PC-3 (cell line): ENCODE measurements at regions not wholly inside any gene's neighbourhood (a gene's known extent, or its start where the extent isn't known, plus 50 kb on each side); places are given as distances from the start of the nearest gene placed in this dataset.

ENCODE experiments used
- EZH2 ChIP-seq: fragments of 300-600 bp; sonication (generic); IDR thresholded peaks from one replicate; pipeline ENCODE4 v1.6.1; 2017; ENCODE audit warnings: antibody characterized with exemption, mild to moderate bottlenecking, low read length; ENCODE audit not compliant: unreplicated experiment
- EZH2phosphoT487 ChIP-seq: fragments of 300-600 bp; sonication (generic); IDR thresholded peaks from 2 replicates; pipeline ENCODE4 v1.6.1; 2018; ENCODE audit warnings: mild to moderate bottlenecking, antibody characterized with exemption, low read length, borderline replicate concordance
- TF ChIP-seq, protein P1 (sequence below): fragments of 300-600 bp; sonication (generic); conservative IDR thresholded peaks from 2 replicates; pipeline ENCODE4 v1.5.1; 2017; ENCODE audit warnings: antibody characterized with exemption, low read depth, mild to moderate bottlenecking, low read length

DNA sequence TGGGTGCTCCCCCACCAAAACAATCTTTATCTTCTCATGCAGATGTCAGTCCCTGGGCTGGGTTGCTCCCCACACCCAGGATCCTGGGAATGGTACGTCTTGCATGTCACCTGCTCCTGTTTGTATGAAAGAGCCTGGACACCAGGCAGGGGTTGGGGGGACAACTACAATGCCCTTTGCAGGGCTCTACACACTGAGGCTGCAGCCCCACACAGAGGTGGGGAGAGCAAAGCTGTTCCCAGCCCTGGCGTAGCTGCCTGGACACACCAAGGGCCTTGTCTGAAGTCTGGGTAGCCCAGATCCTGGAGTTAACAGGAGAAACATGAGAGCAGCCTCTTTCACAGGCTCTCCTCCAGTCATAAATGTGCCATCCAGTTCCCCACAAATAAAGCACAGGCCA is 61.2 kb upstream of the TMEM72 start:
- TF ChIP-seq, protein P1, sequence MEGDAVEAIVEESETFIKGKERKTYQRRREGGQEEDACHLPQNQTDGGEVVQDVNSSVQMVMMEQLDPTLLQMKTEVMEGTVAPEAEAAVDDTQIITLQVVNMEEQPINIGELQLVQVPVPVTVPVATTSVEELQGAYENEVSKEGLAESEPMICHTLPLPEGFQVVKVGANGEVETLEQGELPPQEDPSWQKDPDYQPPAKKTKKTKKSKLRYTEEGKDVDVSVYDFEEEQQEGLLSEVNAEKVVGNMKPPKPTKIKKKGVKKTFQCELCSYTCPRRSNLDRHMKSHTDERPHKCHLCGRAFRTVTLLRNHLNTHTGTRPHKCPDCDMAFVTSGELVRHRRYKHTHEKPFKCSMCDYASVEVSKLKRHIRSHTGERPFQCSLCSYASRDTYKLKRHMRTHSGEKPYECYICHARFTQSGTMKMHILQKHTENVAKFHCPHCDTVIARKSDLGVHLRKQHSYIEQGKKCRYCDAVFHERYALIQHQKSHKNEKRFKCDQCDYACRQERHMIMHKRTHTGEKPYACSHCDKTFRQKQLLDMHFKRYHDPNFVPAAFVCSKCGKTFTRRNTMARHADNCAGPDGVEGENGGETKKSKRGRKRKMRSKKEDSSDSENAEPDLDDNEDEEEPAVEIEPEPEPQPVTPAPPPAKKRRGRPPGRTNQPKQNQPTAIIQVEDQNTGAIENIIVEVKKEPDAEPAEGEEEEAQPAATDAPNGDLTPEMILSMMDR: no peak
- TF ChIP-seq EZH2 (no peak), EZH2phosphoT487 (no peak)
